ENCODE measurements at regions not wholly inside any gene's neighbourhood (a gene's known extent, or its start where the extent isn't known, plus 50 kb on each side); places are given as distances from the start of the nearest gene placed in this dataset.
"Not testable (repeated sequence)": the region's sequence is repeated elsewhere in the genome, so short reads cannot be mapped to it uniquely, and the experiment has no call there.

GRCh38 chr6:128736780-128737179, 146.2 kb upstream of the LAMA2 start:
- DNase-seq = no peak

- no peak for DNase-seq
Measured at GRCh38 chr6:128731249-128732165, 151.4 kb upstream of the LAMA2 start.

- no peak for DNase-seq
Measured at GRCh38 chr6:128727500-128727899, 155.4 kb upstream of the LAMA2 start.

GRCh38 chr6:128725271-128726233, 157.4 kb upstream of the LAMA2 start:
- DNase-seq = peak; percentile 23

GRCh38 chr6:128724738-128725137, 158.2 kb upstream of the LAMA2 start:
- no peak for DNase-seq

- DNase-seq = no peak
Measured at GRCh38 chr6:128723667-128724066, 159.3 kb upstream of the LAMA2 start.

- DNase-seq = no peak
Measured at GRCh38 chr6:128720891-128721290, 162.0 kb upstream of the LAMA2 start.

GRCh38 chr6:128719786-128720185, 163.2 kb upstream of the LAMA2 start:
- DNase-seq = no peak

- DNase-seq = no peak
Measured at GRCh38 chr6:128713461-128713860, 169.5 kb upstream of the LAMA2 start.

GRCh38 chr6:128712898-128713297, 170.0 kb upstream of the LAMA2 start:
- DNase-seq = no peak

GRCh38 chr6:128711149-128711548, 171.8 kb upstream of the LAMA2 start:
- DNase-seq = no peak

GRCh38 chr6:128710315-128710714, 172.6 kb upstream of the LAMA2 start:
- no peak for DNase-seq

GRCh38 chr6:128704601-128705000, 178.3 kb upstream of the LAMA2 start:
- DNase-seq = no peak

GRCh38 chr6:128703794-128704193, 179.1 kb upstream of the LAMA2 start:
- DNase-seq = not testable (repeated sequence)

- DNase-seq = no peak
Measured at GRCh38 chr6:128696691-128697689, 176.6 kb upstream of the PTPRK start.

- DNase-seq = no peak
Measured at GRCh38 chr6:128694303-128695009, 174.1 kb upstream of the PTPRK start.

GRCh38 chr6:128690063-128690462, 169.7 kb upstream of the PTPRK start:
- no peak for DNase-seq

GRCh38 chr6:128686084-128686483, 165.7 kb upstream of the PTPRK start:
- no peak for DNase-seq

- no peak for DNase-seq
Measured at GRCh38 chr6:128676456-128676855, 156.1 kb upstream of the PTPRK start.

GRCh38 chr6:128672023-128672422, 151.6 kb upstream of the PTPRK start:
- no peak for DNase-seq

GRCh38 chr6:128667339-128667858, 147.0 kb upstream of the PTPRK start:
- no peak for DNase-seq

Data from right hindlimb (tissue), 1 donor.